Right atrium auricular region (tissue), 2 donors: ENCODE measurements at regions not wholly inside any gene's neighbourhood (a gene's known extent, or its start where the extent isn't known, plus 50 kb on each side); places are given as distances from the start of the nearest gene placed in this dataset.

Experiments used
- DNase-seq: peaks from one replicate; pipeline ENCODE4 v3.0.0-alpha.2; 2019; ENCODE audit warnings: low spot score
- H3K27ac ChIP-seq, 2 donors: fragments of 200-600 bp; sonication (generic); 1 replicate in 1 of 2; 2 replicates in 1 of 2; pipeline ENCODE4 v1.5.1; 2016 to 2019
- H3K27me3 ChIP-seq, 2 donors: fragments of 200-600 bp; sonication (generic); one replicate each; pipeline versions ENCODE4 v1.5.1 to v1.6.0; 2017 to 2019
- H3K36me3 ChIP-seq: fragments of 200-600 bp; sonication (generic); one replicate; pipeline ENCODE4 v1.5.1; 2016
- H3K4me1 ChIP-seq, 2 donors: fragments of 200-600 bp; sonication (generic); one replicate each; pipeline versions ENCODE4 v1.5.1 to v1.6.0; 2017 to 2019
- H3K4me3 ChIP-seq, 2 donors: fragments of 200-600 bp; sonication (generic); 1 replicate in 1 of 2; 2 replicates in 1 of 2; pipeline ENCODE4 v1.5.1; 2017 to 2019; ENCODE audit warnings: mild to moderate bottlenecking in 1 of 2, moderate library complexity in 1 of 2
- H3K9me3 ChIP-seq, 2 donors: fragments of 200-600 bp; sonication (generic); one replicate each; pipeline ENCODE4 v1.5.1; 2019
- TF ChIP-seq, protein P1 (sequence below), 2 donors: fragments of 200-600 bp; sonication (generic); IDR thresholded peaks; one replicate each; pipeline ENCODE4 v1.5.1; 2019; ENCODE audit warnings: antibody characterized with exemption in 2 of 2

DNA sequence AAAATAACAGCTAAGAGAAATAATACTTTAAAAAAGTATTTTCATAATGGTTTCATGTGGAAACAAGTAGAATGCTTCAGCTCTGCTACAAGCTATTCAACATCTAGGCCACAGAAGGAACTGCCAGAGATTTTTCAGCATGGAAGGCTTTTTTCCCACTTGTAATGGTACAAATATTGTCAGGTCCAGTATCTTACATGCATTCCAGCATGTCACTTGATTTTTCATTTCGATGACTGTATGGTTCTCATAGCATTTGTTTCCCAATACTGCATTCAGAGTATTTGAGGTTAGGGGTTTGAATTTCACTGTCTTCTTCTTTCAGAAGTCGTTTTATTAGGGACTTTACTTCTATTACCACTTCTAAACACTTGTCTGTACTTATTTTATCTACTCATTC, 1701.5 kb upstream of the FLRT2 start:
- Histone ChIP-seq H3K27ac (no peak overlapping the region), H3K9me3 (no peaks in the 10 kb centered on the region), H3K36me3 (no peaks in the 10 kb centered on the region), H3K4me3 (no peak overlapping the region), H3K27me3 (no peaks in the 10 kb centered on the region), H3K4me1 (no peaks in the 10 kb centered on the region)
- no peak for DNase-seq
- TF ChIP-seq, protein P1, sequence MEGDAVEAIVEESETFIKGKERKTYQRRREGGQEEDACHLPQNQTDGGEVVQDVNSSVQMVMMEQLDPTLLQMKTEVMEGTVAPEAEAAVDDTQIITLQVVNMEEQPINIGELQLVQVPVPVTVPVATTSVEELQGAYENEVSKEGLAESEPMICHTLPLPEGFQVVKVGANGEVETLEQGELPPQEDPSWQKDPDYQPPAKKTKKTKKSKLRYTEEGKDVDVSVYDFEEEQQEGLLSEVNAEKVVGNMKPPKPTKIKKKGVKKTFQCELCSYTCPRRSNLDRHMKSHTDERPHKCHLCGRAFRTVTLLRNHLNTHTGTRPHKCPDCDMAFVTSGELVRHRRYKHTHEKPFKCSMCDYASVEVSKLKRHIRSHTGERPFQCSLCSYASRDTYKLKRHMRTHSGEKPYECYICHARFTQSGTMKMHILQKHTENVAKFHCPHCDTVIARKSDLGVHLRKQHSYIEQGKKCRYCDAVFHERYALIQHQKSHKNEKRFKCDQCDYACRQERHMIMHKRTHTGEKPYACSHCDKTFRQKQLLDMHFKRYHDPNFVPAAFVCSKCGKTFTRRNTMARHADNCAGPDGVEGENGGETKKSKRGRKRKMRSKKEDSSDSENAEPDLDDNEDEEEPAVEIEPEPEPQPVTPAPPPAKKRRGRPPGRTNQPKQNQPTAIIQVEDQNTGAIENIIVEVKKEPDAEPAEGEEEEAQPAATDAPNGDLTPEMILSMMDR (IDR thresholded peaks at IDR 0.05), result no peak

DNA sequence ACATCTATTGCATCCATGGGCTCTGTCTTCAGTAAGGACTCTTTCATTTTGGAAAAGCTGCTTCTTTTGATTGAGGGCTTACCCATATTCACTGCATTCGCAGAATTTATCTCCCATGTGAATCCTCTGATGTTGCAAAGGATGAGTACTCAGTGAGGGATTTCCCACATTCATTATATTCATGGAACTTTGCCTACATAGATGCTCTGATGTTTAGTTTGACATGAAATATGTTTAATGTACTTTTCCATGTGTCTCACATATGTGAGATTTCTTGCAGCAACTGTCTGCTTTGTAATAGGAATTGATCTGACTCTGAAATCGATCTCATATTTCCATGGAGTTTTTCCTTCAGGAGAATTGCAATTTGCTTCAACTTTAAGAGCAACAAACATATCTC, 1699.6 kb upstream of the FLRT2 start:
- Histone ChIP-seq H3K36me3 (no peaks in the 10 kb centered on the region), H3K4me3 (no peak overlapping the region), H3K27ac (no peak overlapping the region), H3K27me3 (no peaks in the 10 kb centered on the region), H3K4me1 (no peaks in the 10 kb centered on the region), H3K9me3 (no peaks in the 10 kb centered on the region)
- TF ChIP-seq, protein P1 (IDR thresholded peaks at IDR 0.05), result no peak
- no peak for DNase-seq

DNA sequence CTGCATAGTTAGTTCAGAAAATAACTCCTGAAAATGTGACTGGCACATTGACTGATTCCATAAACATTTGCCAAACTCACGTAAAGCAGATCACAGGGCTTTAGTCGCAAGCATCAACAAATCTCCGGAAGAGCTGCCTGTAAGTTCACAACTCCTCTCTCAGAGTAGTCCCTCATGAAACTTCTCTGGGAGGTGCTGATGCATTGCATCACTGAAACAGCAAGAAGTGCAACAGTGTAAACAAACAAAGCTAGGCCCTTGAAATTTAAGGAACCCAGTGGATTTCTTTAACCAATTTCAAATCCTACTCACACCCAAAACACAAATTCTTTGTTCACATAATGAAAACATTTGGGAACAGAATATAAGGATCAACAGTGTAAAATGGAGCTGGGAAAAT, 1691.7 kb upstream of the FLRT2 start:
- Histone ChIP-seq H3K4me1 (no peaks in the 10 kb centered on the region), H3K4me3 (no peak overlapping the region), H3K27me3 (no peaks in the 10 kb centered on the region), H3K9me3 (no peaks in the 10 kb centered on the region), H3K36me3 (no peaks in the 10 kb centered on the region), H3K27ac (no peak overlapping the region)
- TF ChIP-seq, protein P1 (IDR thresholded peaks at IDR 0.05), result no peak
- no peak for DNase-seq

DNA sequence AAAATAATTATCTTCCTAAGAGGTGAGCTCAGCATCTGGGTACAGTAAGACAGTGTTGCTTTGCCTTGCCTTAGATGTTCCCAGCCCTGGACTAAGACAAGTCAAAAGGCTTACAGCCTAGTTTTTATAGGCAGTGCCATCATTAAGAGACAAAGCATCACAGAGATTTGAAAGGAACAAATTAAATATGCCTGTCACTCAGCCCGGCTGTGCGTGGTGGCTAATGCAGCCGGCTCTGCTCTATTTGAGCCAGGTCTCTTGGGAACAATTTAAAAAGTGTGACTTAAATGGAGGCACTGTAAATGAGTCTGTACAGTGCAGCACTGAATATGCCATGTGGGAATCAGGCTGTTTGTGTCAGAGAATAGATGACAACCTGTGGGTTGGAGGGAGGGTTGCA, 1687.4 kb upstream of the FLRT2 start:
- DNase-seq, result no peak
- Histone ChIP-seq H3K4me3 (no peak overlapping the region), H3K27me3 (no peaks in the 10 kb centered on the region), H3K36me3 (no peaks in the 10 kb centered on the region), H3K27ac (no peak overlapping the region), H3K4me1 (no peaks in the 10 kb centered on the region), H3K9me3 (no peaks in the 10 kb centered on the region)
- TF ChIP-seq, protein P1 (IDR thresholded peaks at IDR 0.05), result no peak

DNA sequence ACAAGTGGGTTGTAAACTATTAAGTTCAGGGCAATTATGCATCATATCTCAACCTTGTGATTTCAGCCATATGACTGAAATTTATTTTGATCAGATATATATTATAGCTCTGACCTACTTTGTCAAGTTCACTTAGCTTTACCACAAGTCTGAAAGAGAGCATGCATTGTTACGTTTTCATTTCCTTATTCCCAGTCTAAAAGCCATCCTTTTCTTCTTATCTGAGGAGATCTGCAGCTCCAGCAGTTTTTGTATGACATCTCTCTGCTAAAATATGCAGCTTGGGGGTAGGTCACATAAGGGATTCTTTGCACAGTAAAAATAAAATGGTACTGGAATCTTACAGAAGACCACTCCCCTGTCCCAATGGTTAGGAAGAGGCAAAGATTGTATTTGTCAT, 1682.8 kb upstream of the FLRT2 start:
- Histone ChIP-seq H3K27me3 (no peaks in the 10 kb centered on the region), H3K27ac (no peak overlapping the region), H3K4me3 (no peak overlapping the region), H3K36me3 (no peaks in the 10 kb centered on the region), H3K9me3 (no peaks in the 10 kb centered on the region), H3K4me1 (no peaks in the 10 kb centered on the region)
- TF ChIP-seq, protein P1 (IDR thresholded peaks at IDR 0.05), result no peak
- no peak for DNase-seq

DNA sequence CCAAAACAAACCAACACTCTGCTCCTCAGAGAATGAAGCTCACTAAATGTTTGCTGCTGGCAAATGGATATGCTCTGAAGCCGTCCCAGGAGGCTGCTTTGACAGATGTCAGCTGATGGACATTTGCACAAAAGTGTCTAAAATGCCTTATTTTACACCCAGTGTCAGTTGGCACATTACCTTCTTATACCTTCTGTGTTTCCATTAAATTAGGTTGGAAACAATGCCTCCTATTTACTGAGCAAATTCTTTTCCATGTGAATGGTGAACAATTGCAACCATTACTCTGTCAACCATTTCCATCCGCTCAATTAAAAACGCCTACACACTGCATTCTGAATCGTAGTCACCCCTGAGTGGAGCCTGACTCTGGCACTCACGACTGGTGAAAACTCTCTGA, 1679.9 kb upstream of the FLRT2 start:
- DNase-seq, result no peak
- no peaks in the 10 kb centered on the region for H3K9me3 ChIP-seq
- H3K4me1 ChIP-seq, result no peaks in the 10 kb centered on the region
- no peak overlapping the region for H3K4me3 ChIP-seq
- H3K36me3 ChIP-seq, result no peaks in the 10 kb centered on the region
- H3K27me3 ChIP-seq, result no peaks in the 10 kb centered on the region
- H3K27ac ChIP-seq, result no peak overlapping the region
- TF ChIP-seq, protein P1 (IDR thresholded peaks at IDR 0.05), result no peak
